Body of pancreas (tissue), 4 donors: ENCODE measurements at regions not wholly inside any gene's neighbourhood (a gene's known extent, or its start where the extent isn't known, plus 50 kb on each side); places are given as distances from the start of the nearest gene placed in this dataset.

Source experiments
- CTCF ChIP-seq, 7 experiments: fragments of 450-650 bp in 4 of 7; fragments of 200-600 bp in 3 of 7; sonication (generic) in 3 of 7; IDR thresholded peaks; one replicate each; pipeline ENCODE4 v1.5.1; 2016 to 2019; ENCODE audit warnings: antibody characterized with exemption in 7 of 7
- POLR2A ChIP-seq, 3 donors: fragments of 450-650 bp; IDR thresholded peaks; one replicate each; pipeline ENCODE4 v1.6.1; 2016; ENCODE audit warnings: antibody characterized with exemption in 3 of 3, mild to moderate bottlenecking in 2 of 3

DNA sequence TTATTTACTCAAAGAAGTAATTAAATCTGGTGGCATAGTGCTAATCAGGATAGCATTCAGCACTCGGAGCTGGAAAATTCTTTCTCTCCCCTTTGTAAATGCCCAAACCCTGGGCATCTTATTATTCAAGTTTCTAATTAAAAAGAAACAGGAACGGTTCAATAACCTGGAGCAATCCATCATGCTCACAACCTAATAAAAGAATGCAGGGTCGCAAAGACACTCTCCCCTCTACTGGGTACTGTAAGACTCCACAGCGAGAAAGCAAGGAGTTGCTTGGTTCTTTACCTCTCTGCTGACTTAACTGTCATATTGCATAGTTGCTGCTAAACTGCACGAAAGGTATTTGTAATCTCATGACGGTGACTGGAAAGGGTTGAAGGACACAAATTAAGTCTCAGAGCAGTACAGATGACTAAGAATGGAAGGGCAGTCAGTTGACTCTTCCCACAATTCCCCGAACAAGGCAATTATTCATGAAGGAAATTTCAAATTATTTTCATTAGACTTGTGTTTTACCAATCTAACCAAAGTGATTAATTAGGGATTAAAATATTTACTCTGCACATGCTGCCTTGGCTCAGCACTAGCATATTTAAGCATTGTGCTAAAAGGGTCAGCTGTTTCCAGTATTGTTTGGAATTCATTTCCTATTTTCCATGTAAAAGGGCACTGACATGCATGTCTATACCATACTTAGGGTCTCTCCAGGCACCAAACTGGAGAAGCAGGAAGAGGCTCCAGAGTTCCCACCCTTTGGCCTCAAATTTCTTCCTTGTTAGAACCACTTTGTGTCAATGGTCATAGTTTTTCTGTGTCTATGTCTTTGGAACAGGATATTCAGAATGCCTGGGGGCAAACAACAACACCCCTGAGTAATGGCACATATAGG, 182.2 kb downstream of the EXOC5 start:
- no peak for TF ChIP-seq CTCF (IDR thresholded peaks at IDR 0.05)
- TF ChIP-seq POLR2A (IDR thresholded peaks at IDR 0.05) = no peak
